Spleen (tissue), 7 donors: ENCODE measurements at regions not wholly inside any gene's neighbourhood (a gene's known extent, or its start where the extent isn't known, plus 50 kb on each side); places are given as distances from the start of the nearest gene placed in this dataset.
"Not testable (repeated sequence)": the region's sequence is repeated elsewhere in the genome, so short reads cannot be mapped to it uniquely, and the experiment has no call there.

ENCODE experiments used
- CTCF ChIP-seq, 11 experiments: fragments of 200-600 bp in 7 of 11; fragments of 450-650 bp in 4 of 11; sonication (generic) in 4 of 11; IDR thresholded peaks in 8 of 11; conservative IDR thresholded peaks in 3 of 11; 1 replicate in 7 of 11; 2 replicates in 4 of 11; pipeline versions ENCODE4 v1.4.0 to v1.8.0; 2016 to 2021; ENCODE audit warnings: antibody characterized with exemption in 11 of 11, inconsistent platforms in 4 of 11, mild to moderate bottlenecking in 1 of 11
- POLR2AphosphoS5 ChIP-seq, 3 donors: sonication (generic); formaldehyde crosslinking; IDR thresholded peaks; one replicate each; pipeline ENCODE4 v1.5.1; 2017; ENCODE audit warnings: antibody characterized with exemption in 3 of 3
- donor health status: DM: no; HTN: no; CAD: no; lungs with moderate emphysema.
- donor health status: DM: no; HTN: no; CAD: no.
- donor health status: DM: no; HTN: no; CAD: no.

GRCh38 chr6:58237124-58237523 lies 919.7 kb downstream of the PRIM2 start:
- TF ChIP-seq CTCF (IDR thresholded peaks at IDR 0.05 in 8 of 11, conservative IDR thresholded peaks at IDR 0.05 in 3 of 11); POLR2AphosphoS5 (IDR thresholded peaks at IDR 0.05): not testable (repeated sequence)
